SKM-1 treated with dmso at 0.1 percent for 144 hours (cell line): ENCODE measurements at regions not wholly inside any gene's neighbourhood (a gene's known extent, or its start where the extent isn't known, plus 50 kb on each side); places are given as distances from the start of the nearest gene placed in this dataset.
A peak's percentile ranks its signal among the peaks of the same experiment; 100 is the strongest.

Experiments
- DNase-seq: peaks from one replicate; lab custom pipeline; 2025; ENCODE audit not compliant: unreplicated experiment; lab: John Stamatoyannopoulos, UW

DNA sequence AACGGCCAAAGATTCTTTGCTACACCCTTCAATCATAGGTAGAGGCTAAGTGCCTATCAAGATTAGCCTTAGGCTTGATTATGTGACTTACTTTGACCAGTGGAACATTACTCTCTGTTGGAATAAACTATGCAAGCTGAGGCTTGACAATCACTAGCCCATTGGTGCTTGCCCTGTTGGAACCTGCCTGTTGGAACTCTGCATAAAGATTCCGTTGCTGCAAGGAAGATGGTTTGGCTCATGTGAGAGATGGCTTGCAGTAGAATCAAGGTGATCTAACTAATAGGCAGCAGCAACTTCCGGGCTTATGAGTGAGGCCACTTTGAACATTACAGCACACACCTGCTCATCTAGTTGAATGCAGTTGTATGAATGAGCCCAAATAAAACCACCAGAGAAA, 227.7 kb upstream of the TSHZ2 start:
- DNase-seq: no peak

GRCh38 chr20:52738081-52738480, 234.1 kb upstream of the TSHZ2 start:
- DNase-seq: no peak

GRCh38 chr20:52736507-52736906, 235.7 kb upstream of the TSHZ2 start:
- DNase-seq: no peak

- DNase-seq: no peak
These were observed 241.1 kb upstream of the TSHZ2 start for GRCh38 chr20:52731093-52731492.

DNA sequence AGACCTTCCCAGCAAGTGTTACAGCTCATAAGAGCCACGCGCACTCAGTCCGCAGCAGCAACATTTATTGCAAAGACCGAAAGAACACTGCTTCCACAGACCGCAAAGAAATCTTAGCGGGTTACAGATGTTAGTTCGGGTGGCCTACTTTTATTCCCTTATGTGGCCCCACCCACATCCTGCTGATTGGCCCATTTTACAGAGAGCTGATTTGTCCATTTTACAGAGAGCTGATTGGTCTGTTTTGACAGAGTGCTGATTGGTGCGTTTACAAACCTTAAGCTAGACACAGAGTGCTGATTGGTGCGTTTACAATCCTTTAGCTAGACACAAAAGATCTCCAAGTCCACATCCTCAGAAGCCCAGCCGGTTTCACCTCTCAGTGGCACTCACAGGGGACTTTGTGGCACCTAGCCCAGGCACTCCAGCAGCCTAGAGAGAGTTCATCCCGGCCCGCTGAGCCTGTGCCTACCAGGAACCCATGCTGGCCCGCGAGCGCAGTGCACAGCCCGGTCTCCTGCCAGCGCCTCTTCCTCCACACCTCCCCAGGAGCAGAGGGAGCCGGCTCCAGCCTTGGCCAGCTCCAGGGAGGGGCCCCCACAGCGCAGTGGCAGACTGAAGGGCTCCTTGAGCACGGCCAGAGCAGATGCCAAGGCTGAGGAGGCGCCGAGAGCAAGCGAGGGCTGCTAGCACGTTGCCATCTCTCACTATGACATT, 244.3 kb upstream of the TSHZ2 start:
- no peak for DNase-seq

DNA sequence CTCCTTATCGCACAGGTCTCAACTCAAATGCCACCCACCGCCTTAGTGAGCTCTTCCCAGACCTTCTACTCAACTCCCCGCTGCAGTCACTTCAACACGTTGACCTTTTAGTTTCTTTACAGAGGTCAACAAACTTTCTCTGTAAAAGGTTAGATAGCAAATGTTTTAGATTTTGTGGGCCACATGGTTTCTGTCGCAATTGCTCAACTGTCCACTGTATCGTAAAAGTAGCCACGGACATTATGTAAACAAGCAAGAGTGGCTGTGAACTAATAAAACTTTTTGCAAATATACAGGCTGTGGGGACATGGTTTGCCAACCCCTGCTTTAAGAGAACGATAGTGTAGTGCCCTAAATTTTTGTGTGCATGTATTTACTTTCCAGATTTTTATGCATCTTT, 247.6 kb upstream of the TSHZ2 start:
- no peak for DNase-seq

- no peak for DNase-seq
These were observed 249.1 kb upstream of the TSHZ2 start for GRCh38 chr20:52722926-52723688.

- no peak for DNase-seq
These were observed 264.0 kb upstream of the TSHZ2 start for GRCh38 chr20:52708137-52708536.

DNA sequence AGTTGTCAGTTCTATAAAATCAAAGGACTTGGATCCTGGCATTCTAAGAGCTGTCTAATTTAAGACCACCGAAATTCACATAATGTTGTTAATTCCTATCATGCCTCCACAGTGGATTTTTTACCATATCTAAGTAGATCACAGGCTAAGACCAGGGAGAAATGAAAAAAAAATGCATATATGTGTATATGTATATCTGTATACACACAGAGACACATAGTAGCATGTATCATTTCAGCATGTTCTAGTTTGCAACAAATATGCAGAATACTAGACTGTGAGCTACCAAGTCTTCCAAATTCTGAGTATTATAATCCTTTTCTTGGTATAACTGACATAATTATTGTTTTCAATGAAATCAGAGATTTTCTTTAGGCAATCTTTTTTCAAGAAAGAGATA, 267.6 kb upstream of the TSHZ2 start:
- no peak for DNase-seq

DNA sequence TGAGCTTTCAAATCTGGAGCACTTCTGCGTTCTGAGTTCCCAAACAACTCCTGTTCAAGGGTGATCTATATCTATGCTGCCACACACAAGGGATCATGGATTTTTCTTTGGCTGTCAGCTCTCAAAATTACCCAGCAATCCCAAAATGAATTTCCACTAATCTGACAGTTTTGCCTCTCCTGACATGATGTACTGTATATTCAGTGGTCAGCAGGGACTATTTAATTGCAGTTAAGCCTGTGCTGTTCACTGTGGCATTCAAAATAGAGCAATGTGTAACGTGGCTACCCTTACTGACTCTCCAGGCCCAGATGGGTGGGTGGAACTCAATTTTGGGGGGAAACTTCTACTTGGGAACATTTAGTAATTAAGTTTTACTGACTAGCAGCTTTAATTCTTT, 283.8 kb upstream of the TSHZ2 start:
- DNase-seq: no peak

DNA sequence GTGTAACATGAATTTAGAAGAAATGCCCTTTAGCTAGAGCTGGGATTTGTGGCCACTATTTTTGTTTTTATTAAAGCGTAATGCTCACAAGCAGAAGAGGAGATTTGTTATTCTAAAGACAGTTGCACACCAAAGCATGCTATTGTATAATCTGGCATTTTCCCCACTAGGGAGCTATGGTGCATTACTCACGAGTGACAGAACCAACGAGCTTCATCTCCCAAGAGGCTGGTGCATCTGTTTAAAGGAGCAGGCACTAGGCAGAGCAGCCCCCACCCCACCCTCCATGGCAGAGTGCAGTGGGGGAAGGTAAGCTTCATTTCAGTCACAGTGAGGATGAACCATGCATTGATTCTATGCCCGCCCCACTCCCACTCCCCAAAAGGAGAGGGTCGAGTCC, 287.3 kb upstream of the TSHZ2 start:
- no peak for DNase-seq

GRCh38 chr20:52684176-52684575, 288.0 kb upstream of the TSHZ2 start:
- no peak for DNase-seq

DNA sequence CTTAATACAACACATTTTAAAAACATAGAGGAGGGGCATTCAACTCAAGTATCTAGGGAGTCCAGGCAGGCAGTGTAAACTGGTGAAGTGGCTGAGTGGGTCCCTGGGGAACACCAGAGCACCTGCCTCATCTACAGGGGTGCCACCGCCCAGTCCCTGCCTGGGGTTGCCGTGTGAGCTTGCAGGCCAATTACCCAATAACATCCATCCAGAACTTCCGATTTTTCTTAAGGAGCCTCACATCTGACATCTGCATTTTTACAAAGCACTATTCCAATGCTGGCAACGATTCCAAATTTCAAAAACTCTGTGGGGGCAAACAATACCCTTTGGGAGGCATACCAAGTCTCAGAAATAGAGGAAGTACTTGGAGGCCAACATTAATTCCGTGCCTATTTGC, 288.4 kb upstream of the TSHZ2 start:
- DNase-seq: peak; percentile 53

- DNase-seq: peak; percentile 92
These were observed 289.9 kb upstream of the TSHZ2 start for GRCh38 chr20:52682237-52682636.

GRCh38 chr20:52681288-52681687, 290.9 kb upstream of the TSHZ2 start:
- DNase-seq: no peak

DNA sequence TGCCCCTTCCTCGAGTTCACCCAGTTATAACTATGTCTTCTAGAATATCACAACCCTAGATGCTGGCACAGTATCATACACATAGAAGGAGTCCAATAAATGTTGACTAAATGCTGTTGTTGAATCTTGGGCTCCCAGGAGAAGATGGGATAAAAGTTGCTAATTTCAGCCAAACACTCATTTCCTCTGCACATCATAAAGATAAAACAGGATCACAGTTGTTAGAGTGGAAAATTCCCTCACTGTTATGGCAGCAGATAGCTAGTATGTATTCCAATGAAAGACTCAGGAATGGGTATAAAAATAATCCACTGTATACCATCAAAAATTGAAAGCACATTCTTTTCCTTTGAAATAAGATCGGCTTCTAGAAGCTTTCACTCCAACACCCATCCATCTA, 294.9 kb upstream of the TSHZ2 start:
- no peak for DNase-seq

DNA sequence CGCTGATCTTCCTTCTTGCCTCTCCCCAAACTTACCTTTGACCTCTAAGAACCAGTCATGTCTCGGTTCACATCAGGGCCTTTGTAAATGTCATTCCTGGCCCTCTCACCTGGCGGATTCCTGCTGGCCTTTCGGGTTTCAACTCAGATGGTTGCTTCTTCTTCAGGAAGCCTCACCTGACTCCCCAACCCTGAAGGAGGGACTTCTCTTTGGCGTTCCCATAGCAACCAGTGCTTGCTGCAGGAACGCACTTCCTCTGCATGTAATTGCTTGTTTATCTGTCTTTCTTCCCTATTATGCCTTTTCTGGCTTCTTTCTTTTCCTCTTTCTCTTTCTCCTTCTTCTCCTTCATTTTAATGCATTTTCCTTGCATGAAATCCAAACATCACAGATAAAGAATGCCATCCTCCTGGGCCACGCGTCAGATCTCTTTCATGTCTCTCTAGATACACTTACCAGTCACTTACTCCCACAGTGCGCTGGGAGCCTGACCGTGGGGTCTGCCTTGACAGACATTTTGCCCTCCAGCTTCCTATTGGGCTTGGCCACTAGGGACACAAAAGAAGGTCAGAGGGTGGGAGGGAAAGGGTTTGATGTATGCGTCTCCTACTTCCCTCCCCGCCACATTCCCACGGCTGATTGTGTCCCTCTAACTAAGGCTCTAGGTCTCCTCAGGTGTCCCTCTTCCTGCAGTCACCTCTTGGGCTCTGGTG, 295.7 kb upstream of the TSHZ2 start:
- peak; percentile 55 for DNase-seq

DNA sequence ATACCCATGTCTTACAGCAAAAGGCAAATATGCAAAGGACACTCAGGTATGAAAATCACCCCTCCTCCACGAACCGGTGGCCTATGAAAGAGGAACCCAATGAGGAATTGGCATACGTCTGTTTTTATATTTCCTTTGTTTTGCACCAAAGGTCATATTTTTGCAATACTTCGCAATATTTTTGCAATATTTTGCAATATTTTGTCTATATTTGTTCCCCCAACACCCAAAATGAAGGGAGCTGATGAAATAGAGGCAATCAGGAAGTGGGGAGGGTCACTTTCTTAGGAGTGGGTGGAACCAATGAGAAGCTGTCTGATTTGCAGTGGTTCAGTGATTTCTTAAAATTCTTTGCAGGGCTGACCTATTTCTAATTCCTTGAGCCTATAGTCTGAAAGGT, 296.8 kb upstream of the TSHZ2 start:
- peak; percentile 95 for DNase-seq

- DNase-seq: no peak
These were observed 303.5 kb upstream of the TSHZ2 start for GRCh38 chr20:52668626-52669025.

DNA sequence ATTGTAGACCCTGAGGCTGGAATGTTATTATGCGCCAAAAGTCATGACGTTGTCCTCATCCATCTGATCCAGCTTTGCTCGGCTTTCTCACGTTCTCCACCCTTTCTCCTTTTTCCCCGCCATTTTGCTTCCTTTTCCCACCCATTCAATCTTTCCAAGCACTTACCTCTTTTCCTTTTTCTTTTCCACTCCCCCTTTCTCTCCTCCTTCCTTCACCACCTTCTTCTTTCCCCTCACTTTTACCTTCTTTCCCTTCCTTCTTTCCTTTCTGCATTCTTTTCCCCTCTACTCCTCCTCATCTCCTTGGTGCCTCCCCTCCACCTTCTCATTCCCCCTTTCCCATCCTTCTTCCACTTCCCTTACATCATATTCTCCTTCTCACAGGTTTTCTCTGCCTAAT, 304.8 kb upstream of the TSHZ2 start:
- DNase-seq: no peak

DNA sequence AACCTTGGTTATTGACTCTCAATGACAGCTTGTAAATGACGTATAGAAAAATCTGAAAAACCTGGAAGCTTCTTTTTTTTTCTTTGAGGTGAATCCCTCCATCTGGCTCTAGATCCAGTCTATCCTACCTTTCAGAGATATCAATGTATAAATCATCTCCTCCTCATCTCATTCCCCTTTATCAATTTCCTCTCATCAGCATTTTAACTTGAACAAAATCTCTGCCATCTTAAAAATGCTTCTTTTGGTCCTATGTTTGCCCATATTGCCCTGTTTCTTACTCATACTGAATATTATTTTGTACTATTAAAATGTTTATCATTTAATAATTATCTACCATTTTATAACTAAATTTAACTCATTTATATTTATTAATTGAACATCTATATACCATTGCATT, 306.7 kb upstream of the TSHZ2 start:
- DNase-seq: no peak

GRCh38 chr20:52655395-52655794, 316.8 kb upstream of the TSHZ2 start:
- DNase-seq: no peak
